ENCODE measurements at regions not wholly inside any gene's neighbourhood (a gene's known extent, or its start where the extent isn't known, plus 50 kb on each side); places are given as distances from the start of the nearest gene placed in this dataset.

DNA sequence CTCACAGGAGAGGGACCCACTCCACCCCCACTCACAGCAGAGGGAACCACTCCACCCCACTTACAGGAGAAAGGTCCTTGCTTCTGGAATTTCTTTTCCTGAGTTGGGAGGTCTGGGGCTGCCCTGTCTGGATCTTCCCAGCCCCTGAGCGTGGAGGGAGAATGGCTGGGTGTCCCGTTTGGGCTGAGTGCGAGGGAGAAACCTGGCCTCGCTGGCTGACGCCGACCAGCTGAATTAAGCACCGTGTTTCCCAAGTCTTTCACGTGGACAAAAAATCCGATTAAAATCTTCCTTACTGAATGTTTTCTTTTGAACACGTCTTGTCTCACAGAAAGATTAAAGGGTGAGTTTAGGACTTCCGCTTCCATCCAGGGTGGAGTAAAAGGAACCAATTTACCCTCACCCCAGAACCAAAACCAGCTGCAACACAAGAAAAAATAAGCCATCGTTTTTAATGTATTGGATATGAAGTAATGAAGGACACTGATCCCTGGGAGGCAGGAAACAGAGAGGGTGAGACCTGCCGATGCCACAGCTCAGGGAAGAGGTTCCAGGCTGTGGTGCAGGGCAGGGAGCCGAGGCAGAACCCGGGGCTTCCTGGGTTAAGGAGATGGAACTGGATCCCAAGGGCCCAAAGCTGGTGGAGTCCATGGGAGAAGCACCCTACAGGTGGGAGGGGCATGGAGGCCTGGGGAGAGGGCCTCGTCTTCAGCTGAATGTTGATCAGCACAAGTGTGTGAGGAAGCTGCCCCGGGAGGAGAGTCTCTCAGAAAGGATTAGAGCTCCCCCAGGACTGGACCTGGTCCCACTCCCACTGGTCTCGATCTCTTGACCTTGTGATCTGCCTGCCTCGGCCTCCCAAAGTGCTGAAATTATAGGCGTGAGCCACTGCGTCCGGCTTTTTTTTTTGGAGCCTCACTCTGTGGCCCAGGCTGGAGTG lies 60.3 kb downstream of the RTP5 start:
- no peaks in the 10 kb centered on the region for H3K36me3 Mint-ChIP-seq (ENCODE audit: low read depth)
- H3K4me1 Mint-ChIP-seq = peaks cover 20% of the 10 kb centered on the region
- H3K27me3 Mint-ChIP-seq (ENCODE audit: low read depth) = peaks cover 4% of the 10 kb centered on the region
- TF ChIP-seq, protein P1, sequence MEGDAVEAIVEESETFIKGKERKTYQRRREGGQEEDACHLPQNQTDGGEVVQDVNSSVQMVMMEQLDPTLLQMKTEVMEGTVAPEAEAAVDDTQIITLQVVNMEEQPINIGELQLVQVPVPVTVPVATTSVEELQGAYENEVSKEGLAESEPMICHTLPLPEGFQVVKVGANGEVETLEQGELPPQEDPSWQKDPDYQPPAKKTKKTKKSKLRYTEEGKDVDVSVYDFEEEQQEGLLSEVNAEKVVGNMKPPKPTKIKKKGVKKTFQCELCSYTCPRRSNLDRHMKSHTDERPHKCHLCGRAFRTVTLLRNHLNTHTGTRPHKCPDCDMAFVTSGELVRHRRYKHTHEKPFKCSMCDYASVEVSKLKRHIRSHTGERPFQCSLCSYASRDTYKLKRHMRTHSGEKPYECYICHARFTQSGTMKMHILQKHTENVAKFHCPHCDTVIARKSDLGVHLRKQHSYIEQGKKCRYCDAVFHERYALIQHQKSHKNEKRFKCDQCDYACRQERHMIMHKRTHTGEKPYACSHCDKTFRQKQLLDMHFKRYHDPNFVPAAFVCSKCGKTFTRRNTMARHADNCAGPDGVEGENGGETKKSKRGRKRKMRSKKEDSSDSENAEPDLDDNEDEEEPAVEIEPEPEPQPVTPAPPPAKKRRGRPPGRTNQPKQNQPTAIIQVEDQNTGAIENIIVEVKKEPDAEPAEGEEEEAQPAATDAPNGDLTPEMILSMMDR (IDR thresholded peaks at IDR 0.05; ENCODE audit: unreplicated experiment in 3 of 3) = no peak
- no peak overlapping the region for H3K27ac Mint-ChIP-seq
- H3K4me3 Mint-ChIP-seq = no peak overlapping the region
- H3K9me3 Mint-ChIP-seq = no peaks in the 10 kb centered on the region

DNA sequence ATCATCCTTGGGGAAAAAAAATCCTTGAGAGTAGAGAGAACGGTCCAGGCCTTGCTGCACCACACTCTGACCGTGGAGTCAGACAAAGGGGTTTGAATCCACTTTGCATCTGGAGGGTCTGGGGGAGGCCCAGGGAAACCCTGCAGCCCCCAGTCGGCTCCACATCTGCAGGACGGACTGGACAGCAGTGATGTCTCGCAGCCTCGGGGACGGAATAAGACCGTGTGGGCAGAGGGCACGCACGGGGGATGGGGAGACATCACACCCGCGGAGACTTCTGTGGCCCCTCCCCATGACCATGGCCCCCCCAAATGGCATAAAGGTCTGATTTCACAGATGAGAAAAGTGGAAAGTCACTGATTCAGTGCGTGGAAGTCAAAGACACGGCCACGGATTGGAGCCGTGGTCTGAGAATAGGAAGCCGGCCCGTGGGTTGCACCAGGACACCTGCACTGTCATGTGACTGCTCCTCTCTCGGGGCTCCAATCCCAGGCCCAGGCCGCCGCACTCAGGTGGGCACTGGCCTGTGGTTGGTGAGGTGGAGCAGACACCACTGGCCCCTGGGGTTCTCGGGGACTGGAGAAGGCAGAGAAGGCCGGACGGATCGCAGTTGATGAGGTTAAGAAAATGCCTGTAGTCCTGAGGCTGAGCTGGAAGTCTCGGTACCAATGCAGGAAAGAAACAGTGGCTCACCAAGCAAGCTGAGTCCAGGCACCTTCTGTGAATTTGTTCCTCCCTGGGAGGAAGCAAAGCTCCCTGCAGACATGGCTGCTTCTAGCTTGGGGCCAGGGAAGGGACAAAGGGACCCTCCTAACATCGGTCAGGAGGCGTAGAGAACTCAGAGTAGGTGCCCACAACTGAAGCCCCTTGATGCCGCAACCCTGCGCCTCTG lies 61.8 kb downstream of the RTP5 start:
- no peak overlapping the region for H3K27ac Mint-ChIP-seq
- no peaks in the 10 kb centered on the region for H3K27me3 Mint-ChIP-seq (ENCODE audit: low read depth)
- peaks cover 14% of the 10 kb centered on the region for H3K4me1 Mint-ChIP-seq
- TF ChIP-seq, protein P1 (IDR thresholded peaks at IDR 0.05; ENCODE audit: unreplicated experiment in 3 of 3) = no peak
- peaks cover 6% of the 10 kb centered on the region for H3K9me3 Mint-ChIP-seq
- peaks cover 6% of the 10 kb centered on the region for H3K36me3 Mint-ChIP-seq (ENCODE audit: low read depth)
- no peak overlapping the region for H3K4me3 Mint-ChIP-seq

DNA sequence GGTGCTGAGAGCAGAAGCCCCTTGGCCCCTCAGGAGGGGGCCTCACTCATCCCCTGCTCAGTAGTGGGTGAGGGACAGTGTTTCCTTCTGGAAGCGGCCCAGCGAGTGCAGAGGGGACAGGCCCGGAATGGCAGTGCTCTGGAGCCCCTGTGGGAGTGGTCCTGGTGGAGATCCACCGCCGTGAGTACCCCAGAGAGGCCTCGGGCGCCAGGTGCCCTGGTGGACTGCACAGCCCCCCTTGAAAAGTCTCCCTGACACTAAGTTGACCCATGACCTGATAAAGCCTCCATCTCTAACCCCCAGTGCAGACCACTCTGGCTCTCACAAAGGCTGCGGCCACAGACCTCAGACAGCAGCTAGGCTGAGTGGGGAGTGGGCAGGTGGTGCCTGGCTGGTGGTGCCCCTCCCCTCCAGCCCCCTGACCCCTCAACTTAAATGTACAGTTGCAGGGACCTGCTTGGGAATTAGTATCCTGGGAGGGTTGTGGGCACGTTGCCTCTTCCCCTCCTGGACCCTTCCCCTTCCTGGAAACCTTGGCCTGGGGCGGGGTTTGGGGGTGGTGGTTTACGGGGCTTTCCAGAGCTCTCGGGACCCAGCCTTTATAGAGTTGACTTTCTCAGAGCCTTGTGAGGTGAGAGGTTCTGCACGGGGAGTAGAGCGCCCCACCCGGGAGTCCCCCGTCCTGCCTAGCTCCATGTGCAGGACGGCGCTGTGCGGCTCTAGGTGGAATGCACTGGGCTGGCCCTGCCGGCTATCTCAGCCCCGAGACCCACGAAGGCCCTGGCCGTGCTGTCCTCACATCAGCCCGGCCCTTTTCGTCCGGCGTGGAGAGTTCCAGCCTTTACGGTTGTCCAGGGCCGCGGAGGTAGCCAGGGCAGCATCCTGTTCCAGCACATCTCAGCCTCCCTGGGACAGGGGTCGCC lies 62.7 kb downstream of the RTP5 start:
- Mint-ChIP-seq H3K9me3 (peaks cover 6% of the 10 kb centered on the region), H3K36me3 (ENCODE audit: low read depth) (peaks cover 6% of the 10 kb centered on the region), H3K27me3 (ENCODE audit: low read depth) (no peaks in the 10 kb centered on the region), H3K4me1 (peaks cover 6% of the 10 kb centered on the region), H3K27ac (no peak overlapping the region), H3K4me3 (no peak overlapping the region)
- TF ChIP-seq, protein P1 (IDR thresholded peaks at IDR 0.05; ENCODE audit: unreplicated experiment in 3 of 3) = no peak

DNA sequence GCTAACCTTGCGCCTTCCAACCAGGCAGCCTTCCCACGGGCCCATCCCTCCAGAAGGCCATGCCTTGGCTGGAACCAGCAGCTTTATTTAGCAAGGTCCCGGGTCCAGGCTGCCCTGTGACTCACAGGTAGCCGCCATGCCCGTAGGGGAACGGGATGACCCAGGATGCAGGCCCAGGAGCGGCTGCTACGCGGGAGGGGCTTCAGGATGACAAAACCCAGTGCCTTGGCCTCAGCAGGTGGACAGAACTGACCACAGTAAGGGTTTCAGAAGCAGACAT lies 63.3 kb downstream of the RTP5 start:
- no peaks in the 10 kb centered on the region for H3K27me3 Mint-ChIP-seq (ENCODE audit: low read depth)
- no peak overlapping the region for H3K4me3 Mint-ChIP-seq
- H3K9me3 Mint-ChIP-seq = peaks cover 6% of the 10 kb centered on the region
- H3K36me3 Mint-ChIP-seq (ENCODE audit: low read depth) = peaks cover 6% of the 10 kb centered on the region
- peaks cover 5% of the 10 kb centered on the region for H3K4me1 Mint-ChIP-seq
- H3K27ac Mint-ChIP-seq = peak overlapping the region in 2 of 3 experiments; percentile 48 to 75
- TF ChIP-seq, protein P1 (IDR thresholded peaks at IDR 0.05; ENCODE audit: unreplicated experiment in 3 of 3) = no peak

DNA sequence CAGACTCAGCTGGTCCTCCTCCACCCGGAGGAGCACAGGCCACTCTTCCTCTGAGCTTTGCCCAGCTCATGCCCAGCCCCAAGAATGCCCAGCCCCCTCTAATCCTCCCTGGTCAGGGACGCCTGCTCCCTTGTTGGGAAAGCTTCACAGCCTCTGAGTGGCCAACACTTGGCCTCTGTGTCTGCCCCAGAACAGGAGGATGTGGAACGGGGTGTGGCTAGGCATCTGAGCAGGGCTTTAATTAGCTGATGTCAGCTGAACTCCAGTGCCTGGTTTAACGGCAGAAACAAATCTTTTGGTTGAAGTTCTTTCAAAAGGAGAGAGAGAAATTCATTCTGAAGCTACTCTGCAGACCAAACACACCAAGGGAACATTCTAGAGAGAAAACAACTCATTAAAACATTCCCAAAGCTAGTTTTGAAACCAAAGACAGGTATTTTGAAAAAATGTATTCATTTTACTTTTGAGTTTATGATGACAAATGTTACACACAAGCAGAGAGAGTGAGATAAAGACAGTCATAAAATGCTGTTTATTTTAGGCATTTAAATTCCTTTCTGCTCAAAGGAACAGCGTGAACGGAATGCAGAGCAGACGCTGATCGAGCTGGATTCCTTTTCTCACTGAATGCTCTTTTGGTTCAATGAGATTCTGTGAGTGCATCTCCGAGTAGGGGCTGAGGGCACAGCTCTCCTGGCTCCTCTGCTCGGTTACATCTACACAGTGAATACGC lies 63.8 kb downstream of the RTP5 start:
- peak overlapping the region; percentile 48 to 75 (median 48) for H3K27ac Mint-ChIP-seq
- peaks cover 6% of the 10 kb centered on the region for H3K9me3 Mint-ChIP-seq
- TF ChIP-seq, protein P1 (IDR thresholded peaks at IDR 0.05; ENCODE audit: unreplicated experiment in 3 of 3) = no peak
- H3K4me3 Mint-ChIP-seq = no peak overlapping the region
- peaks cover 5% of the 10 kb centered on the region for H3K4me1 Mint-ChIP-seq
- peaks cover 6% of the 10 kb centered on the region for H3K36me3 Mint-ChIP-seq (ENCODE audit: low read depth)
- no peaks in the 10 kb centered on the region for H3K27me3 Mint-ChIP-seq (ENCODE audit: low read depth)
